Gastrocnemius medialis (tissue), 4 donors: ENCODE measurements at regions not wholly inside any gene's neighbourhood (a gene's known extent, or its start where the extent isn't known, plus 50 kb on each side); places are given as distances from the start of the nearest gene placed in this dataset.

Experiments used
- POLR2A ChIP-seq, 2 donors: fragments of 450-650 bp; IDR thresholded peaks; one replicate each; pipeline ENCODE4 v1.6.1; 2017; ENCODE audit warnings: antibody characterized with exemption in 2 of 2, mild to moderate bottlenecking in 2 of 2, moderate library complexity in 2 of 2
- TF ChIP-seq, protein P1 (sequence below), 5 experiments: fragments of 450-650 bp in 3 of 5; fragments of 200-600 bp in 2 of 5; sonication (generic) in 2 of 5; IDR thresholded peaks in 4 of 5; conservative IDR thresholded peaks in 1 of 5; 1 replicate in 4 of 5; 2 replicates in 1 of 5; pipeline ENCODE4 v1.5.1; 2016 to 2019; ENCODE audit warnings: antibody characterized with exemption in 5 of 5, mild to moderate bottlenecking in 3 of 5, moderate library complexity in 3 of 5

DNA sequence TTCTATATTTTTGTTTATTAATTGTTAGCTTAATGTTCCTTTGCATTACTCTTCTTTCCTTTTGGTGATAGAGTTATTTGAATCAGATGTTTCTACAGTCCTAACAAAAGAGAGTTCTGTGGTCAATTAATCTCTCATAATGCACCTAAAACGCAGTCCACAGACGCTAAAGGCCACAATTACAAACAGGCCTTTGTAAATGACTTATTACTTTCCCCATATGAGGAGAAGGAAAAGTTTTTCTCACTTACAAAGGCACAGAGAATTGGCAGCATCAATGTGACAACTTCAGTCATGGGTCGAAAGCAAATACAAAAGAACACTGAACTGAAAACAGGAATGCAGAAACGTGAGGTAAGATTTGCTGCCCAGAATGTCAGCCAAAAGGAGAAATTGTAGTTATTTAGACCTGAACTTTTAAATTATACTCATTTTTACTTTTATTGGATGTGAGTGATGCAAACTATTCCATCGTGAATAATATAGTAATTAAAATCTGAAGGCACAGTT lies 142.0 kb upstream of the SYT10 start:
- TF ChIP-seq, protein P1, sequence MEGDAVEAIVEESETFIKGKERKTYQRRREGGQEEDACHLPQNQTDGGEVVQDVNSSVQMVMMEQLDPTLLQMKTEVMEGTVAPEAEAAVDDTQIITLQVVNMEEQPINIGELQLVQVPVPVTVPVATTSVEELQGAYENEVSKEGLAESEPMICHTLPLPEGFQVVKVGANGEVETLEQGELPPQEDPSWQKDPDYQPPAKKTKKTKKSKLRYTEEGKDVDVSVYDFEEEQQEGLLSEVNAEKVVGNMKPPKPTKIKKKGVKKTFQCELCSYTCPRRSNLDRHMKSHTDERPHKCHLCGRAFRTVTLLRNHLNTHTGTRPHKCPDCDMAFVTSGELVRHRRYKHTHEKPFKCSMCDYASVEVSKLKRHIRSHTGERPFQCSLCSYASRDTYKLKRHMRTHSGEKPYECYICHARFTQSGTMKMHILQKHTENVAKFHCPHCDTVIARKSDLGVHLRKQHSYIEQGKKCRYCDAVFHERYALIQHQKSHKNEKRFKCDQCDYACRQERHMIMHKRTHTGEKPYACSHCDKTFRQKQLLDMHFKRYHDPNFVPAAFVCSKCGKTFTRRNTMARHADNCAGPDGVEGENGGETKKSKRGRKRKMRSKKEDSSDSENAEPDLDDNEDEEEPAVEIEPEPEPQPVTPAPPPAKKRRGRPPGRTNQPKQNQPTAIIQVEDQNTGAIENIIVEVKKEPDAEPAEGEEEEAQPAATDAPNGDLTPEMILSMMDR (IDR thresholded peaks at IDR 0.05 in 4 of 5, conservative IDR thresholded peaks at IDR 0.05 in 1 of 5) = no peak
- no peak for TF ChIP-seq POLR2A (IDR thresholded peaks at IDR 0.05)
